ENCODE measurements at regions not wholly inside any gene's neighbourhood (a gene's known extent, or its start where the extent isn't known, plus 50 kb on each side); places are given as distances from the start of the nearest gene placed in this dataset.
"Not testable (repeated sequence)": the region's sequence is repeated elsewhere in the genome, so short reads cannot be mapped to it uniquely, and the experiment has no call there.

DNA sequence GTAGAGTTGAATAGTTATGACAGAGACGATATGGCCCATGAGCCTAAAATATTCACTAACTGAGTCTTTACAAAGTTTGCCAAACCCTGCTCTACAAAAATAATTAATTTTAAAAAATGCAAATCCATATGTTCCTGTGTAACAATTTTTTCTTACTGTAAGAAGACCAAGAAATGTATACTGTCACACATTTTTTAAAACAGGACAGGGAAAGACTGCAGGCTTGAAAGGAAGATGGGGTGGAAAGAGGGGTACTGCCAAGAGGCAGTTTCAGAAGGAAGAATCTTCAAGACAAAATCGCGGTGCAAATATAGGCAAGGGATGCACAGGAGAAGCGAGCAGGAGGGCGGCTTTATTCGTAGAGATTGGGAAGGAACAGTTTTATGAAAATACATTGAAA lies 115.7 kb upstream of the KLHL1 start:
- DNase-seq: no peak
- TF ChIP-seq GATA1 (IDR thresholded peaks at IDR 0.05; ENCODE audit: low read depth, low read length) (no peak), POLR2A (IDR thresholded peaks at IDR 0.05; ENCODE audit: low read length) (no peak)

DNA sequence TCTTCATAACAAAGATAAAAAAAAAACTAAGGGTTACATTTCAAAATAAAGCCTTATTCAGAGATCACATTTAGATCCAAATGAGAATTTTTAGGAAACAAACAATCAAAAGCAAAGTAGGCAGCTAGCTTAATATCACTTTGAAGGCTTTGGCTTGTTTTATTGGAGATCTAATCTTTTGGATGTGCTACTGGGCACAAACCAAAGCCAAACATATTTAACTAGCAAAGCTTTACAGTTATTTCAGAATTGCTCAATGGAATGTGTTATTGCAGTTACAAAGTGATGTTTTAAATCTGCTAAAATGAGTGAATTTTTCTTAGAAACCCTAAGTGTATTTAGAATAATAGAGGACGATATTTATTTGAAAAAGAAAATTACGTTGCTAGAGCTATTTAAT lies 114.7 kb upstream of the KLHL1 start:
- DNase-seq: no peak
- TF ChIP-seq GATA1 (IDR thresholded peaks at IDR 0.05; ENCODE audit: low read depth, low read length) (no peak), POLR2A (IDR thresholded peaks at IDR 0.05; ENCODE audit: low read length) (no peak)

DNA sequence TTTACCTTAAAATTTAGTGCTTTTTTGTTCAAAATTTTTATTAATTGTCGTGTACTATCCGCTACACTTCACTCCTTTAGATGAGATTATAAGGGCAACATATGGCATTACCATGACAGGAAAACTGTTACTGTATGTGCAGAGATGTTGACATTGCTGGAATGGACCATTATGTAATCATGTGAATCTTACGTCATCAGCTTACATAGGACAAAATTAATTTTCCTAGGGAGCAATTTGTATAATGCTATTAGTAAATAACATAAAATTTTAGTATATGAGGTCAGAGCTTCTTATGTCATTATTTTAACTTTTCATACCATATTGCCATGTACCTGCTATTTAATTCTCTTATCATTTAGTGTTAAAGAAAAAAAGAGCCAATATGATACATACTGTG lies 110.4 kb upstream of the KLHL1 start:
- TF ChIP-seq GATA1 (IDR thresholded peaks at IDR 0.05; ENCODE audit: low read depth, low read length) (no peak), POLR2A (IDR thresholded peaks at IDR 0.05; ENCODE audit: low read length) (no peak)
- DNase-seq: no peak

DNA sequence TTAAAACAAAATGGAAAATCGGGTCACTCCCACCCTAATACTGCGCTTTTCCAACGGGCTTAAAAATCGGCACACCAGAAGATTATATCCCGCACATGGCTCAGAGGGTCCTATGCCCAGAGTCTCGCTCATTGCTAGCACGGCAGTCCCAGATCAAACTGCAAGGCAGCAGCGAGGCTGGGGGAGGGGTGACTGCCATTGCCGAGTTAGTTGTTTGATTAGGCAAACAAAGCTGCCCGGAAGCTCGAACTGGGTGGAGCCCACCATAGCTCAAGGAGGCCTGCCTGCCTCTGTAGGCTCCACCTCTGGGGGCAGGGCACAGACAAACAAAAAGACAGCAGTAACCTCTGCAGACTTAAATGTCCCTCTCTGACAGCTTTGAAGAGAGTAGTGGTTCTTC lies 100.7 kb upstream of the KLHL1 start:
- DNase-seq: not testable (repeated sequence)

DNA sequence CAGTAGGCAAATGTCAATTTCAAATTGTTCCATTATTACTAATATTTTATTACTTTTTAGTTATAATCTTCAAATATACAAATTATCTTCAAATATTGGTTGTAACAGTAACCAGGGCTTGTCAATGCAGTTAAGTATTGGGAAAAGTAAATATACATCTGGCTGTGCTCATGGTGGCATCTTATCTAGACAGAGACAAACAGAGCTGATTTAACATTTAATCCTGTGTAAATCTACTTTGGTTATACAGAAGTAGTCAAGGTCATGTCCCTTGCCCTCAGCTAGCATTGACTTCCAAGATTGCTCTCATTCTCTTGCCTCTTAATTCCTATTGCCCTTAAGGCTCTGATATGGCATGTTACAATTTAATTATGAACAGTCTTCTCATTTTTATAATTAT lies 98.4 kb upstream of the KLHL1 start:
- no peak for TF ChIP-seq POLR2A (IDR thresholded peaks at IDR 0.05; ENCODE audit: low read length)
- TF ChIP-seq GATA1 (IDR thresholded peaks at IDR 0.05; ENCODE audit: low read depth, low read length): no peak
- DNase-seq: no peak

DNA sequence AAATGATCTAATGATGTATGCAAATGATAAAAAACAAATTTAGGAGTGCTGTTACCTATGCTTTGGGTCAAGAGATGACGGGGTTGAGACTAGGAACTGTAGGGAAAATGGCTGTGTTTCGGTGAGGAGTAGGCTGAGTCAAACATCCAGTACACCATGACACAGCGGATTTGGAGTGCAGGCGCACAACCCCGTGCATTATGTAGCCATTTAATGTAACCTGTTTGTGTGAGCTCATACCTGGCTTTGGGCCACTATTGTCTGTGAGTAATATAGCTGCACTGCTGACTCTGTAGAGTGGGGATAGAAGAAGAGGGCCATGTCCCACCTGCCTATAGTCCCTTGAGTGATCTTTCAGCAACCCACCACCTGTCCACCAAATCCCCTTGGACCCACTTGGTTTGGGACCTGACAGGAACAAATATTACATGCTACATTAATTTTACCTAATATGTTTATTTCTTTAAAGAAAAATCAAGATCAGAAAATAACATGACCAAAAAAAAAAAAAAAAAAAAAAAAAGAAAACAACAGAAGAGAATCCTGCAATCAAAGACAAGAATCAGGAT lies 95.5 kb upstream of the KLHL1 start:
- peak; percentile 13 to 31 for DNase-seq
- TF ChIP-seq POLR2A (IDR thresholded peaks at IDR 0.05; ENCODE audit: low read length) (no peak), GATA1 (IDR thresholded peaks at IDR 0.05; ENCODE audit: low read depth, low read length) (no peak)

DNA sequence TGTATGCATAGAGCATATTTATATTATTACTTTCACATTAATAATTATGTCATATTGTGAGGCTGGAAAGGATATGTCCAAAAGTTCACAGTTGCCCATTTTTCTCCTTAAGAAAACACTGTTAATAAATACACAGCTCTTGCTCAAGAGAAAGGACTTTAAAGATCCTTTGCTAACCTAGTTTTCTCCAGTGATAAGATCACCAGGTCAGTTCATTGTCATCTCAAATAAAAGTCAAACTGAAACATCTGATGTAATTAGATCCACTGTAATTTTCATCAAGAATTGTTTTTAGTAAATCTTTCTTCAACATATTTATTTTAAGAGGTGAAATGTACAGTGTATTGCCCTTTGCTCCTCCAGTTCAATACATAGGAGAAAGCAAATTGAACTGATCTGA lies 82.8 kb upstream of the KLHL1 start:
- no peak for DNase-seq
- TF ChIP-seq GATA1 (IDR thresholded peaks at IDR 0.05; ENCODE audit: low read depth, low read length): no peak
- no peak for TF ChIP-seq POLR2A (IDR thresholded peaks at IDR 0.05; ENCODE audit: low read length)

DNA sequence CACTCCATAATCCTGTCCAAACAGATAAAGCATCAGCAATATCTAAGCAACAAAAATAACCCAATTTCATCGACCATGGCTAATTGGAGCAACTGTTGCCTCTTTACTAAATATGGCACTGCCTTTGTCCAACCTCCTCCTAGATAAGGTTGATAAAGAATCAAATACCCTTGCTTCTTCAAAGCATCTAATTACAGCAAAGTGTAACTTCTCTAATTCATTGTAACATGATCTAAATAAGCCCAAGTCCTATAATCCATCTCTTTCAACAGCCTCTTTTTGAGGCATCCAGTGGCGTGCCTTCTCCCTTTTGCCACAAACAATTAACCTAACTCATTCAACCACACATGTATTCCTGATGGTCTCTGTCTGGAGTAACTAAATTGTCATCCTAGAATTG lies 81.7 kb upstream of the KLHL1 start:
- DNase-seq: no peak
- no peak for TF ChIP-seq POLR2A (IDR thresholded peaks at IDR 0.05; ENCODE audit: low read length)
- TF ChIP-seq GATA1 (IDR thresholded peaks at IDR 0.05; ENCODE audit: low read depth, low read length): no peak

DNA sequence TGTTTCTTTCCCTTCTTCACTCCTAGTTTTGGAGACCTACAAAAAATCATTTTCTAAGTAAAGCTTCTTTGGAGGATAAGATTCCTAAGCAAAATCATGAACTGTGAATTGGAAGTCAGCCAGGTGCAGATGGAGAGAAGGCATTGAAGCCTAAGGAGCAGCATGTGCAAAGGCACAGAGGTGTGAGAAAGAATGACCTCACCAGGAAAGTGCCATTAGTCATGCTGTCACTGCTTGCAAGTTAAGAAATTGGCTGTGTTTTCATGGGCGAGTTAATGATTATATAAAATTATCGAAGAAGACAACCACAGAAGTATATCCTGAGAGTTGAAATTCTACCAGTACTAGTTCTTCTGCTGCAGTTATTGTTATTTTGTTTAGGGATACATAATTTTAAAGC lies 80.3 kb upstream of the KLHL1 start:
- TF ChIP-seq POLR2A (IDR thresholded peaks at IDR 0.05; ENCODE audit: low read length) (no peak), GATA1 (IDR thresholded peaks at IDR 0.05; ENCODE audit: low read depth, low read length) (no peak)

DNA sequence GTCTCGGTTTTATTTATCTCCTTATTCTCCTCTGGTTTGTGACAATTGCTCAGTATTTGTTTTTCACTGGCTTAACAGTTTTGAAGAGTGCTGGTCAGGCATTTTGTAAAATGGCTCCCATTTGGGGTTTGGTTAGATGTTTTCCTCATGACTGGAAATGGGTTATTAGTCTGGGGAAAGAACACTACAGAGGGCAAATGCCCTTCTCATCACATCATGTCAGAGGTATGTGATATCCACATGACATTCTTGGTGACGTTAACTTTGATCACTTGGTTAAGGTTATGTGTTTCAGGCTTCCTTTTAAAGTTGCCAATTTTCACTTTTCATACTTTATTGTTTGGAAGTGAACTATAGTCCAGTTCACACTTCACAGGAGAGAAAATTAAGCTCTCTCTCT lies 74.8 kb upstream of the KLHL1 start:
- no peak for DNase-seq
- TF ChIP-seq GATA1 (IDR thresholded peaks at IDR 0.05; ENCODE audit: low read depth, low read length) (no peak), POLR2A (IDR thresholded peaks at IDR 0.05; ENCODE audit: low read length) (no peak)

More for the DNA sequence above, 80.3 kb upstream of the KLHL1 start:
- no peak for DNase-seq

Measured in erythroblast (primary cell).